Activated T-cell treated with anti-CD3 and anti-CD28 coated beads for 24 hours (primary cell): ENCODE measurements at regions not wholly inside any gene's neighbourhood (a gene's known extent, or its start where the extent isn't known, plus 50 kb on each side); places are given as distances from the start of the nearest gene placed in this dataset.

Source experiments
- DNase-seq: peaks from one replicate; pipeline ENCODE4 v3.0.0-alpha.2; 2020; ENCODE audit warnings: low read depth

- DNase-seq, result no peak
Observed at GRCh38 chr1:221162939-221163338, 283.7 kb downstream of the HLX start.

- DNase-seq, result no peak
Observed at GRCh38 chr1:221164029-221164428, 284.8 kb downstream of the HLX start.

- DNase-seq, result no peak
Observed at GRCh38 chr1:221164951-221165838, 286.0 kb downstream of the HLX start.

- no peak for DNase-seq
Observed at GRCh38 chr1:221165839-221166500, 286.7 kb downstream of the HLX start.

GRCh38 chr1:221166559-221167318 lies 287.5 kb downstream of the HLX start:
- DNase-seq, result no peak

- no peak for DNase-seq
Observed at GRCh38 chr1:221169447-221169889, 290.2 kb downstream of the HLX start.

GRCh38 chr1:221170171-221170570 lies 290.9 kb downstream of the HLX start:
- DNase-seq, result no peak

DNA sequence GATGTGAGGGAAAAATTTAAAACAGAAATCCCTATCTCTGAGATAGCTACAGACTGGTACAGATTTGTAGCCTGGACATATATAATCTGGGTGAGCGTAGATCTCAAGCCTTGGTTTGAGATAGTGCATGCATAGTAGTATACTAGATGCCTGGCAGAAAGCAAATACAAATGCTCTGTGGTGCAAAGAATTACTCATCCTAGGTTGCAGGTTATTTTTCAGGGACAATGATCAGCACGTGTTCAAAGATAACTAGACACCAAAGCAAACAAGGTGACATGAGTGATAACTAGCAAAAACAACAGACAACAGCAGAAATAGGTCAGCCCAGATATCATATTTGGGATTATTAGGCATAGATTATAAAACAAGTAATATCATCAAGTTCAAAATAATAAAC lies 292.5 kb downstream of the HLX start:
- DNase-seq, result no peak

DNA sequence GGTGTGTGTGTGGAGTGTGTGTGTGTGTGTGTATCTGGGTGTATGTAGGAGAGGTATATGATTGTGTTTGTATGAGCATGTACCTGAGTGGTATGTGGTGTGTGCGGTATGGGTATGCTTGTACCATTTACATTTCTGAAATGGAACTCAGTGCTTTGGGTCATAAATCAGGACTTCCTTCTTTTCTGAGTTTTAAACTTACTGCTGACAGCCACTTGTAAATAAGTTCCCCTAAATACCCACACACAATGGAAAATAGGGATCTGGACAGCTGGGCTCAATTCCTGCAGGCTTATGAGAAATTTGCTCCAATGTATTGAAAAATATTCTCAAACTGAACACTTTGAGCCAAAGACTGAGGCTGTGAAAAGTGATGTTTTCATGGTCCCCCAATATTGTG lies 293.6 kb downstream of the HLX start:
- no peak for DNase-seq

DNA sequence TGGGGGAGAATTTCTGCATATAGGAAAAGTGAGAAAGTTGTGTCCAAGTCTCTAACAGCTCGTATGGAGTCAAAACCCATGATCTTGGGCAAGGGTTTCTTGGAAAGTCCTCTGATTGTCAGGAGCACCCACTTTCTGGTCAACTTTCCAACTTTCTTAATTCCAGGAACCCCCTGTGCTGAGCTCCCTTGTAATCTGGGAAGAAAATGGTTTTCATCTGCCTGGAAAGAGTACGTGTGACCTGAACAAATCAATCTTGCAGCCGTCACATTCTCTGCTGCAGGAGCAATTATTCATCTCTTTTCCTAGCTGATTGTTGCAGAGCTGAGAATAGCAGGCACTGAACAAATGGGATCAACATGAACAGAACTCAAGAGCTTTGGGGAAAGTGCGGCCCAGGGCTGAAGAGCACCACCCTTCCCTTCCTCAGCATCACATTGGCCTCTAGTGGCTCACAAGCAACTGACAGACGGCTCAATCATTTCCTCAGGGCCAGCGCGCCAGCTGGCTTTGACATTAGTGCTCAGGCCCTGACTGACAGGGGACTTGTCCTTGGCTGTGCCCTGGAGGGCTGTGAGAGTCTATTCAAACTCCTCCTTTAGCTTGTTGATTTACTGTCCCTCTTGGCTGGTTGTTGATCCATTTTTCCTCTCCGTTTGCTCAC lies 295.2 kb downstream of the HLX start:
- no peak for DNase-seq

DNA sequence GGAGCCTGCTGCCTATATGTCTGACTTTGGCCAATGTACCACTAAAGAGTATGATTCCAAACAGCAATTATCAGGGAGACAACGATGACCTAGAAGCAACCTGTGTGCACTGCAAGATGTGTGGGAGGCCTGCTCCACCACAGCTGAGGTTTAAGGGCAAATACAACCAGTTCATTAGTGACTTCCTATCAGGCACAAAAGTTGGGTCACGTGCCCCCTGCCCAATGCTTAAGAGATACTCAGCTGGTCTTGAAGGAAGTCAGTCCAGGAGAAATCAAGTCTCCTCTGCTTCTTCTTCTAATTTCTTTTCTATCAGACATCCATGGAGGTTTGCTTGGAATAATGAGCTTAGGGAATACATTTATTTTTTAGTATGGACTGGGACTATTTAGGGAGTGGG lies 296.0 kb downstream of the HLX start:
- DNase-seq, result no peak

DNA sequence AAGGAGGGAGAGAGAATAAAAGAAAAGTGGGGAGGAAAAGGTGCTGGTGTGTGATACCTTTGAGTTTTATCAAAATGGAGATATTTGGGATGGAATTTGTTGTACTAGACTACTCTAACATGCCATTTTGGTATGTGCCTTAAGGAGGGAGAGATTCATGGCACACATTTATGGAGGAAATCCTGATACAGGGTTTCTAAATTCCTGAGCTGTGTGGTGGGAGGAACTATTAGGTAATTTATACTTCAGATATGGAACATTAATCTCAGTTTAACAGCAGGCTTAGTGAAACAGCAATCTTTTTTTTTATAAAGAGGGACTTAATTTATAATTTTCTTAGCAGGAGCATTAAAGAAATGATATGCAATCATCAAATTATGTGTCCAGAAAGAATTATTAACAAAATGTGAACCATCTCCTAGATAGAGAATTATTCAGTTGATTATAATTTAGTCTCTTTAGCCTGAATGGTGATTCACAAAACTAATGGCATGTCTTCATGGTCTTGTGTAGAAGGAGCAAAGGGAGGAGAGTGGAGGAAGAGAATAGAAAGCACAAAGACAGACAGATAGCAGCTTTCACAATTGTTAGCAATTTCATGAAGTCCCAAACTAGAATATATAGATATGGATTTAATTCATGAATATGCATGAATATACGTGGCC lies 301.6 kb downstream of the HLX start:
- DNase-seq, result no peak

GRCh38 chr1:221182791-221183533 lies 303.7 kb downstream of the HLX start:
- no peak for DNase-seq

DNA sequence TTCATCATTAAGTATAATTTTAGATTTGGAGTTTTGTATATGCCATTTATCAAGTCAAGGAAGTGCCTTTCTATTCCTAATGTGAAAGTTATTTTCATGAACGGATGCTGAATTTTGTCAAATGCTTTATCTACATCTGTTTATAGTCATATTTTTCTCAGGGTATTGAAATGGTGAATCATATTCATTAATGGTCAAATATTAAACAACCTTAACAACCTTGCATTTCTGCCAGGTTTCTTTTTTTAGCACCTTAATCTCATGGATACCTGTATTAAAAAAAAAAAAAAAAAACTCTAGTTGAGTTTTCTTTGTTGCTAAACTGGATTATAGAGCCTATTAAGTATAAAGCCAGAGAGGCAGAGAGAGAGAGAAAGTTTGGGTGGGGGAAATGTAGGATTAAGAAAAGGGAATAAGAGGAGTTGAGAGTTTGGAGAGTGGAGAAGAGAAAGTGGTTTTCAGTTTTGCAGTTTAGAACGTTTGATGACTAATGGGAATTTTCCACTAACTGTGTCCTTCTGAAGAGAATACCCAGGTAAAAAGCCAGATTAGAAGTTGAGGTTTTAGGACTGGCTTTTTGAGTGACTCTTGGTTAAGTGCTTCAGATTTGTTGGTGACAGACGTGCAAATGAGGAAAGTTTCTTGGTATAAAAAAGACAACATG lies 305.0 kb downstream of the HLX start:
- no peak for DNase-seq

GRCh38 chr1:221187174-221187573 lies 307.9 kb downstream of the HLX start:
- DNase-seq, result no peak

- DNase-seq, result no peak
Observed at GRCh38 chr1:221188458-221188857, 309.2 kb downstream of the HLX start.

- DNase-seq, result no peak
Observed at GRCh38 chr1:221190249-221190648, 311.0 kb downstream of the HLX start.

- DNase-seq, result no peak
Observed at GRCh38 chr1:221192055-221192454, 312.8 kb downstream of the HLX start.

- DNase-seq, result no peak
Observed at GRCh38 chr1:221200464-221200863, 321.2 kb downstream of the HLX start.

DNA sequence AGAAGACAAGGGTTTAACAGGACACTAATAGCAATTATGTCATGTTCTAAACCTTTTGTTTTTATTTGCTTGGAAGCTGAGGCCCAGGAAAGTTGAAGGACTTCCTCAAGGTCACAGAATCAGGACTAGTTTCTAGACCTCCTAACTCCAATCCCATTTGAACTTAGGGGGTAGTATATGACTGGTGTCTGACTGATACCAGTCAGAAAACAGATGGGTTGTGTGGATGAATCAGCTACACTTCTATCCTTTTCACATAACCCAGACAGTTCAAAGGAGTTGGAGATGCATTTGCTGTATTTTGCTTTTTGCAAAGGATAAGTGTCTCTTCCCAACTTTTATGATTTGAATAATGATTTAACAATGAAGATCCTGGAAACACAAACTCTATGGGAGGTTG lies 322.5 kb downstream of the HLX start:
- DNase-seq, result no peak
